ENCODE measurements at regions not wholly inside any gene's neighbourhood (a gene's known extent, or its start where the extent isn't known, plus 50 kb on each side); places are given as distances from the start of the nearest gene placed in this dataset.
A peak's percentile ranks its signal among the peaks of the same experiment; 100 is the strongest.
"Not testable (repeated sequence)": the region's sequence is repeated elsewhere in the genome, so short reads cannot be mapped to it uniquely, and the experiment has no call there.

DNA sequence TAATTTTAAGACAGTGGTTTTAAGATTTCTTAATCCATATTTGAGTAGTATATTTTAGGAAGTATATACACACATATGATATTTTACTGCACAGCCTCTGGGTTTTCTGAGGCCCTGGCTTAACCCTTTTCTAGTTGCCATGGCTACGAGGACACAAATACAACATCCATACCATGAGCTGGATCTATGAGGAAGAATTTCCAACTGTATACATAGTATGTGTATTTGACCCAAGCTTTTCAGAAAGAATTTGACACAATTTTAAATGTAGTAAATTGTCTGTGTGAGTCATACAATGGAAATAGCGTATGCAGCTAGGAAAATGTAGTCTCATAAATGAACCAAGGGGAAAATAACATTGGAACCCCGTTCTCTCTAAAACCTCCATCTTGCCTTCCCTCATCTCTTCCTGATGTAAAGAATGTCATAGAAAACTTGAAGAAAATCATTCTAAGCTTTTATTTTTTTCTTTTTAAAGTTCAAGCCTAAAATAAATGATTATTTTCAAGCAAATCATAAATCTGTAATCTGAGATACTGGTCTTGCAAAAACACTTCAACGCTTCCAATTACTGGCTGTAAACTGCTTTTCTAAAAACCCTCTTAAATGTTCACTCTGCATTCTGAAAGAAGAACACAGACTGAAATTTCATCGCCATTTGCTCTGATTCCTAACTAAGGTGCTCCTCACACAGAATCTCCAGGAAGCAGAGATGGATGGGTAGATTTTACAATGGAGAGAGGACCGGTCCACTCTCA is 172.4 kb downstream of the LACC1 start:
- DNase-seq (ENCODE audit: low read depth) = peak; percentile 14
- no peak overlapping the region for H3K4me3 ChIP-seq (replicated peaks; ENCODE audit: low read depth, low read length)
- TF ChIP-seq, protein P1, sequence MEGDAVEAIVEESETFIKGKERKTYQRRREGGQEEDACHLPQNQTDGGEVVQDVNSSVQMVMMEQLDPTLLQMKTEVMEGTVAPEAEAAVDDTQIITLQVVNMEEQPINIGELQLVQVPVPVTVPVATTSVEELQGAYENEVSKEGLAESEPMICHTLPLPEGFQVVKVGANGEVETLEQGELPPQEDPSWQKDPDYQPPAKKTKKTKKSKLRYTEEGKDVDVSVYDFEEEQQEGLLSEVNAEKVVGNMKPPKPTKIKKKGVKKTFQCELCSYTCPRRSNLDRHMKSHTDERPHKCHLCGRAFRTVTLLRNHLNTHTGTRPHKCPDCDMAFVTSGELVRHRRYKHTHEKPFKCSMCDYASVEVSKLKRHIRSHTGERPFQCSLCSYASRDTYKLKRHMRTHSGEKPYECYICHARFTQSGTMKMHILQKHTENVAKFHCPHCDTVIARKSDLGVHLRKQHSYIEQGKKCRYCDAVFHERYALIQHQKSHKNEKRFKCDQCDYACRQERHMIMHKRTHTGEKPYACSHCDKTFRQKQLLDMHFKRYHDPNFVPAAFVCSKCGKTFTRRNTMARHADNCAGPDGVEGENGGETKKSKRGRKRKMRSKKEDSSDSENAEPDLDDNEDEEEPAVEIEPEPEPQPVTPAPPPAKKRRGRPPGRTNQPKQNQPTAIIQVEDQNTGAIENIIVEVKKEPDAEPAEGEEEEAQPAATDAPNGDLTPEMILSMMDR (IDR thresholded peaks at IDR 0.05; ENCODE audit: low read length, missing control alignments) = no peak

DNA sequence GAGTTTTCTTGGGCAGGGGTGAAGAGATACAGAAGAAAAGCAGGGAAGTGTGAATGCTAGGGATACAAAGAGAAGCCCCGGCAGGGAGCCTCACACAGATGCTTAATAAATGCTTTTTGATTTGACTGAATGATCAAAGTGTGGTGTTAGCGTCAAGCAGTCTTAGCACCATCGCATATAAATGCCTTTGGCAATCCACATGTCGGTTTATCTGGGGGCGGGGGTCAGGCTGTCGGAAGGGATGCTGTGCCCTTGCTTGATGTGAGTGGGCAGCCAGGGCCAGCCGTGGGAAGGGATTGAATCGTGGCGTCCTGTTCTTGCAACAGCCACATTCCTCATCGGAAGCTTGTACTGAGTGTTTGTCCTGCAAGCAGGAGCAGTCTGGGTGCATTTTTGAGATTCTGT is 173.1 kb downstream of the LACC1 start:
- H3K4me3 ChIP-seq (replicated peaks; ENCODE audit: low read depth, low read length) = no peak overlapping the region
- DNase-seq (ENCODE audit: low read depth) = peak; percentile 79
- TF ChIP-seq, protein P1 (IDR thresholded peaks at IDR 0.05; ENCODE audit: low read length, missing control alignments) = no peak

DNA sequence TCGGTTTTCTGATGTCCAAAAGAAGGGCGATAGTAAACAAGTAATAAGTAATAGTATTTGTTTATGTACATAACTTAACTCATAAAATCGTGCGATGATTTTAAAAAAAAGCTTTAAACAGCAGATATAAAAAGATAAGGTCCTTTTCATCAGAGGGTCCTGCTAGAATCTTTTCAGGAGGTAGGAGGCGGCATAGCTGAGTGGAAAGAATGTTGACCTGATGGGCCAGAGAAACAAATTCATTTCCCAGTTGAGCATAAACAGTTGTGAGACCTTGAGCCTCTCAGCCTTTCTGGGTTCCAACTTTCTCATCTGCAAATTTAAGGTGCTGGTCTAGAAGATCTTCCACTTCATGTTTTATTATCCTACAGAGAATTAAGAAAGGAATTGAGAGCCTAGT is 173.5 kb downstream of the LACC1 start:
- TF ChIP-seq, protein P1 (IDR thresholded peaks at IDR 0.05; ENCODE audit: low read length, missing control alignments) = no peak
- H3K4me3 ChIP-seq (replicated peaks; ENCODE audit: low read depth, low read length) = no peak overlapping the region
- DNase-seq (ENCODE audit: low read depth) = no peak

DNA sequence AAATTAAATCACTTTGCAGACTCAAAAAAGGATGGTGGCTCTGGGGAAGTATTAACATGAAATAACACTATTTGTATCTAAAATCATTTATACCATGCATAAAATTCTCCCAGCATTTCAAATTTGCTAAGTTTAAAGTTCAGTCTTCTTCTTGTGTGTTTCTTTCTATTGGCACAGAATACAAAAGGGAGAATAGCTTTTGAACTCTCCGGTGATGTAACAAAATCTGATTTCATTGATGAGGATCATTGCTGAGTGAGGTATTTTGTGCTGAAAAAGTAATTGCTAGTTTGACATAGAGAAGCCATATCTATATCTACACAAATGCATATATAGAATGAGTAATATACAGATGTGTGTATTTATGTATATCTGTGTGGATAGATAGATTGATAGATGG is 174.8 kb downstream of the LACC1 start:
- TF ChIP-seq, protein P1 (IDR thresholded peaks at IDR 0.05; ENCODE audit: low read length, missing control alignments) = no peak
- H3K4me3 ChIP-seq (replicated peaks; ENCODE audit: low read depth, low read length) = no peak overlapping the region
- DNase-seq (ENCODE audit: low read depth) = no peak

DNA sequence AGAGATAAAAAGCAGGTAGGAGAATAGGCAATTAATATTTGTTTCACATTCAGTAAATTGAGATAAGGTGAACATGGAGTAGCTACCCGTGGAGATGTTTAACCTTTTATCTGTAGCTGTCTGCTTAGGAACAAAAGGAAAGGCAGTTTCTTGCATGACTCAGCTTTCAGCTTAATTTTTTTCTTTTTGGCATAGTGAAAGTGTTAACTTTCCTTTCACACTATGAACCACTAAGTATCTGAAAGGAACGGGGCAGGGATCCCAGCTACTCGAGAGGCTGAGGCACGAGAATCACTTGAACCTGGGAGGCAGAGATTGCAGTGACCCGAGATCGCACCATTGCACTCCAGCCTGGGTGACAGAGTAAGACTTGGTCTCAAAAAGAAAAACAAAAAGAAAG is 176.0 kb downstream of the LACC1 start:
- DNase-seq (ENCODE audit: low read depth); H3K4me3 ChIP-seq (replicated peaks; ENCODE audit: low read depth, low read length): not testable (repeated sequence)

DNA sequence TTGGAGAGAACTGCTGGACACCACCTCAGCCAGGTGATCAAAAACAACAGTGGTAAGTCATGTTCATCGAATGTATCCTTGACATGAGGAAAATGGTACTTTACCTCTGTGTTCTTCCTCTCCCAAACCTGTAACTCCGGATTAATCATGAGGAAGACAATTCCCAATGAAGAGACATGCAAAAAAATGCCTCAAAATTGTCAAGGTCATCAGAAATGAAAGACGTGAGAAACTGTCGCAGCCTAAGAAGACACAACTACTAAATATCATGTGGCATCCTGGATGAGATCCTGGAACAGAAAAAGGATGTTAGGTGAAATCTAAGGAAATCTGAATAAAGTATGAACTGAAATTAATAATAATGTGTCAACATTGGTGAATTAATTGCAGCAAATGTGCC is 178.4 kb downstream of the LACC1 start:
- TF ChIP-seq, protein P1 (IDR thresholded peaks at IDR 0.05; ENCODE audit: low read length, missing control alignments) = no peak
- no peak for DNase-seq (ENCODE audit: low read depth)
- H3K4me3 ChIP-seq (replicated peaks; ENCODE audit: low read depth, low read length) = no peak overlapping the region

DNA sequence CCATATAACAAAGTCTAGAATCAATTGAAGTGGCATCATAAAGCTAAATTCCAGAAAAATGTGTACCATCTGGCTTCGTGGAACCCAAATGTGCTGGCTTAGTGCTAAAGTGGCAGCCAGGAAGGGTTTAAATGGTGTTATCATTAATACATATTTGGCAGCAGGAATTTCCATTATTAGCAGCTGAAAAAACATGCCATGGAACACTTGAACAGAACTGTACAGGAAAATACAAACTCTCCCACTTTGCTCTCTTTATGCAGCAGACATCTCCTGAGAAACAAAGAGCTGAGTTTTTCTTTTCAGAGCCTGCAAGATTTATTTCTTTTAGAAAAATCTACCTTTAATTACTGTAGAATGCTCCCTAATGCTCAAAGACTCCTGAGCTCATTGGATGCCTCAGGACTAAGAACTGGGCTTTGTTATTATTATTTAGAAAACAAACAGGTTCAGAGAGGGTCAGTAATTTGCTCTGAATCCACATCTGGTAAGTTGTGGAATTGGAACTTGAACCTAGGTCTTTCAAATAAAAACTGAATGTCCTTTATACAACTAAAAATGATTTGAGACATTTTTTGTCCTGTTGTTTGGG is 179.0 kb downstream of the LACC1 start:
- DNase-seq (ENCODE audit: low read depth) = no peak
- TF ChIP-seq, protein P1 (IDR thresholded peaks at IDR 0.05; ENCODE audit: low read length, missing control alignments) = no peak

More for the DNA sequence above, 179.0 kb downstream of the LACC1 start:
- H3K4me3 ChIP-seq (replicated peaks; ENCODE audit: low read depth, low read length) = no peak overlapping the region
